Epithelial cell of prostate (primary cell): ENCODE measurements at regions not wholly inside any gene's neighbourhood (a gene's known extent, or its start where the extent isn't known, plus 50 kb on each side); places are given as distances from the start of the nearest gene placed in this dataset.
A peak's percentile ranks its signal among the peaks of the same experiment; 100 is the strongest.

Experiments
- DNase-seq: peaks from one replicate; pipeline ENCODE4 v3.0.0-alpha.2; 2011; ENCODE audit warnings: low read depth, low spot score
- H3K27ac ChIP-seq: fragments of 450-650 bp; 2 replicates; pipeline ENCODE4 v1.5.1; 2017; ENCODE audit warnings: mild to moderate bottlenecking

DNA sequence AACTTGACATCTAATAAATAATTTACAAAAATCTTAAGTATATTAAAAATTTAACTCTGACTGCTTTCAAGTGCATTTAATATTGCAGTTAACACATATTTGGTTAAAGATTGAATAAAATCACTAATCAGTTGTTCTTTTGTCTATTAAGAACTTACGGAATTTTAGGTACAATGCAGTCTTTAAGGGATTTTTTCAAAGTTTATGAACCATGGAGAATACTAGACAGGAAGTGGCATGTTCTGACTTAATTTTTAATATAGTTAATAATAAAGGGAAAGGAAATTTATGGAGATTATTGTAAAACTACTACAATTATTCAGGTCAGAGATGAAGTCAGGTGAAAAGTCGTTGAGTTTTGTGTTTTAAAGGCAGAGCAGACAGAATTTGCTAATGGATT is 240.9 kb downstream of the CALCRL start:
- DNase-seq: no peak
- H3K27ac ChIP-seq: no peak overlapping the region

DNA sequence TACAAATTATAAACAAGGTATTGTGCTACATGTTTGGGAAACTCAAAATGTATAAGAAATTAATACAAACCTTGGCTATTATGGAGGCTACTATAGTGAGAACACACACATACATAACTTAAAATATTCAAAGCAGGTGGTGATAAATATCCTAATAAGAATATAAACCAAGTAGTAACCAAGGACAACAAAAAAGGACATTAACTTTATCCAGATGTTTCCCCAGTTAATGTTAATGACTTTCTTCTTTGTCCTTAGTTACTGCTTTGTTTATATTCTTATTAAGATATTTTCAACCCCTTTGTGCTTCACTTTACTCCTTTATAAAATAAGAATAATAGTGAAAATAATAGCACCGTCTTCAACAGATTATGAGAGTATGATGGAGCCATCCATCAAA is 241.6 kb downstream of the CALCRL start:
- no peak overlapping the region for H3K27ac ChIP-seq
- DNase-seq: no peak

GRCh38 chr2:187206071-187206470 is 242.0 kb downstream of the CALCRL start:
- no peak overlapping the region for H3K27ac ChIP-seq
- peak; percentile 3 for DNase-seq

- DNase-seq: no peak
- no peak overlapping the region for H3K27ac ChIP-seq
Measured at GRCh38 chr2:187198136-187198535, 249.9 kb downstream of the CALCRL start.

GRCh38 chr2:187194049-187194448 is 254.0 kb downstream of the CALCRL start:
- H3K27ac ChIP-seq: no peak overlapping the region

GRCh38 chr2:187188783-187189631 is 259.0 kb downstream of the CALCRL start:
- H3K27ac ChIP-seq: no peak overlapping the region
- no peak for DNase-seq

More at GRCh38 chr2:187194049-187194448, 254.0 kb downstream of the CALCRL start:
- DNase-seq: no peak

DNA sequence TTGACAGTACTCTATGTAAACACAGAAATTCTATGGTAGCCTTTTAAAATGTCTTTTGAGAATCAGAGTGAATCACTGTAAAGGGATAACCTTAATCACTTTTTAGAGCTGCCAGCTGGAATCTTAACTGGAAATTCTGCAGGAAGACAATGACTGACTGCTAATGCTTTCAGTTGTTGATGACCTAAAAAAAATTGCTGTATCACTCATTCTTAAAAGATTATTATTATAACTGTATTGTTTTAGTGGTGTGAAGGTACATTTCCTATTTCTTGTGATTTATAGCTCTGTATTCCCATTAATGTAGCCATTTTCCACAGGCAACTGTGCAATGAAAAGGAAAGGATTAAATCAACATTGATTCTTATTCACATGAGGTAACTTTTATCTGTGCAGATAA is 260.5 kb downstream of the CALCRL start:
- no peak for DNase-seq
- H3K27ac ChIP-seq: no peak overlapping the region

DNA sequence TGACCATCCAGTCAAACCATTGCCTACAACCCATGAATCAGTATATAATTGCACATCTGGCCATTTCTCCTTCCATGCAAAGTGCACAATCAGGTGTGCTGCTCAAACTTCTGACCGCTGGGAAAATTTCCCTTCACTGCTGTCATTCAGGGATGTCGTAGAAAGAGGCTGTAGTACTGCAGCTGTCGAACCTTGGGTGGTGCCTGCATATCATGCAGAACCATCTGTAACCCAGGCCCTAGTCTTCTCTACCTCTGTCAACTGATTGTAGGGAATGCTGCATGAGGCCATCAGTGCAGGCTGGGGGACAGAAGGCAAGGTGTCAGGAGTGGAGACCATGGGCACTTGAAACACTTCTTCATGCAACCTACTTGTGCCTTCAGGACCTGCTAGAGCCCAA is 267.5 kb downstream of the CALCRL start:
- no peak for DNase-seq
- no peak overlapping the region for H3K27ac ChIP-seq

GRCh38 chr2:187178876-187179275 is 269.2 kb downstream of the CALCRL start:
- peak overlapping the region; percentile 17 for H3K27ac ChIP-seq
- DNase-seq: peak; percentile 43

DNA sequence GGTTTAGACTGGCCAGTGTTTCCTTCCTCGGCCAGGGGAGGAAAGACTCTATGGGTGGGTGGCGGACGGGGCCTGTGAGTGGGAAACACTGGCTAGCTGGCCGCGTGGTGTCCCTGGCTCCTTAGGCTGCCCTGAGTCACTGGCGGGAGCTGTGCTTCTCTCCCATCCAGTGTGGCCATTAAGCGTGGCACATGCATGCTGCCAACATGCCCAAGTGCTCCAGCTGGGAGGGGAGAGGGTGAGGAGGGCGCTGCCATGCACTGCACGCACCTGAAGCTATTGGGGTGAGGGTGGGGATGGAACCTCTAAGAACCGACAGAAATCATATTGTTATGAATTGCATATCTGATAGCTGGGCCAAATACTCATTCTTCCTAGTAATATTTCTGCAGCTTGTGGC is 270.8 kb downstream of the CALCRL start:
- no peak overlapping the region for H3K27ac ChIP-seq
- DNase-seq: no peak

GRCh38 chr2:187174582-187174981 is 273.5 kb downstream of the CALCRL start:
- DNase-seq: no peak
- H3K27ac ChIP-seq: no peak overlapping the region

DNA sequence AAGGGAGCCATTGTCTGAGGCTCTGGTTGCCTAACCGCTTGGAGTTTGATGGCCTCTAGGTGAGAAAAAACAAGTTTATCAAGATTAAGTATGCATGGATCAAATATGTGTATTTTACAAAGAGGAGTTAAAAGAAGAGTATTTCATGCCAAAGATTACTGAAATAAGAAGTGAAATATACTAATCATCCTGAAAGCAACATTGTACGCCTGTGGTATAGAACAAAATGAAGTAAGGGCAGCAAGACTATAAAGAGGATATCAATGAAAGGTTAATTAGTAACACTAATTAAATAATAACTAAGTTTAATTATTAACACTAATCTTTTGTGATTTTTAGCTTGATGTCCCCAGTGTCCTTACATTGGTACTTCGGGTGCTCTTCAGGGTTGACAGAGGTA is 276.7 kb downstream of the CALCRL start:
- no peak overlapping the region for H3K27ac ChIP-seq
- DNase-seq: no peak

DNA sequence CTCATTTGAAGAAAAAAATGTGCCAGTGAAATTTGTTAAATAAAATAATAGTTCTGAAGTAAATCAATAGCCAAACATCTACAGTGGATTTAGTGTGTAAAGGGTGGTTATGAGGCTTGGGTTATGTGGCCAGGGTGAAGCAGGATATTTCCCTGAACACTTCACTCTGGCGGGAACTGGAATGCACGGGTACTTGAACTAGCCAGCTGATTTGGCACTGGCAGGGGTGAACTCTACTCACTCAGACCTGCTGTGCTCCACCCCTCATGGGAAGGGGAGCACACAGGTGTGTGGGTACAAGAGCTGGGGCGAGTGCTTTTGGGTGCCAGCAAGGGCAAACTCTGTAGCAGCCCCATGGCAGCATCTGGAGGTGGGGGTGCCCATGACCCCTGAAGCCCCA is 278.2 kb downstream of the CALCRL start:
- no peak for DNase-seq
- no peak overlapping the region for H3K27ac ChIP-seq

GRCh38 chr2:187168720-187169713 is 279.0 kb downstream of the CALCRL start:
- no peak for DNase-seq
- no peak overlapping the region for H3K27ac ChIP-seq

DNA sequence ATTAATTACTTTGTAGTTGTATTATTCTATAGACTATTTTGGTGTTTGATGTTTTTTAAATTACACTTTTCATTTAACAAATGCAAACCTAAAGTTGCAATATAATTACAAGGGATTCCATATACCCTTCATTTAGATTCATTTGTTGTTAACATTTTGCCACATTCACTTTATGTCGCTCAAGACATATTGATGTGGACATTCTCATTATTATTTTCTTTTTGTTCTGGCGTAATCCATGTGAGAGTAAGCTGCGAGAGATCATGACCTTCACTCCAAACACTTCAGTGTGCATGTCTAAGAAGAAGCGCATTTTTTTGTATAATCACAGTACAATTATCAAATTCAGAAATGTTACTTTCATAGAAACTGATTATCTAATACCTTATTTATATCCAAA is 280.6 kb downstream of the CALCRL start:
- no peak for DNase-seq
- no peak overlapping the region for H3K27ac ChIP-seq

DNA sequence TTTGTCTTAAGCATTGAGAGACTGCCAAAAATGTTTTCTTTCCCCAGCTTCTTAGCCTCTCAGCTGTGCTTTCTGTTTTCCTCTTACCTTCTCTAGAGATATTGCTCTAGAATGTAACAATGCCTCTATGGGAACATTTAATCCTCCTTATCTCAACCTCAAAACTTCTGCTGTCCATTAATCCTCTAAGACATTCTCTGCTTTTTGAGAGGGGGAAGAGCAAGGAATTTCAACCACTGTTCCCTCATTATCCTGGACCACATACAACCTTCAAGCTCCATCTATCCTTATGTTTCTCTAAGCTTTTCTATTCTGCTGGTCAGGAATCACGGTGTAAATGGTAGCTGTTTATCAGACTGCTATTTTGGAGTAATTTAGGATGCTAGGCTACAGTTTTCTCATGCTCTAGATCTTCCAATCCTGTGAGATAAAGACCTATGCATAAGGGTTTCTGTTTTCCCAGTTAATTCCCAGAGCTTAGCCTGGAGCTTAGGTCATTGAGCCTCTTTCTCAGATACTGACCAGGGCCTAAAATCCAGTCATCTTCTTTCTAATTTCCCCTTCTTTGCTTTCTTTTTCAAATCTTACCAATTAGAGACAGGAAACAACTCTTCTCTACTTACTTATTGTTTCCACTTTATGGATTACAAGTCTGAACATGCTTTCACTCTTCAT is 282.0 kb downstream of the CALCRL start:
- no peak for DNase-seq

GRCh38 chr2:187158452-187158851 is 289.6 kb downstream of the CALCRL start:
- H3K27ac ChIP-seq: no peak overlapping the region
- DNase-seq: no peak

More for the DNA sequence above, 282.0 kb downstream of the CALCRL start:
- H3K27ac ChIP-seq: no peak overlapping the region

- DNase-seq: no peak
- H3K27ac ChIP-seq: no peak overlapping the region
Measured at GRCh38 chr2:187157046-187157445, 291.0 kb downstream of the CALCRL start.

DNA sequence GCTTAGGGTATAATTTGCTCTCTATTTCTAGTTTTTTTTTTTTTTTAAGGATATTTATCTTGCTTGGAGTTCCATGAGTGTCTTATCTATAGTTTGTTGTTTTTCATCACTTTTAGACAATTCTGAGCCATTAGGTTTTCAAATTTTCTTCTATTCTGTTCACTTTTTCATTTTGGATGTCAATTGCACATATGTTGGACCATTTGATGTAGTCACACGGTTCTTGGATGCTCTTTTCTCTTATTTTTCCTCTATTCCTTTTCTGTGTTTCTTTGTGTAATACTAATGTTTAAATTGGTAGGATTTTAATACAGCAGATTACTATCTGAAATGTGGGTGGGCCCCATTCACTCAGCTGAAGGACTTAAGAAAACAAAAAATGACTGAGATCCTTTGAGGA is 292.6 kb downstream of the CALCRL start:
- no peak overlapping the region for H3K27ac ChIP-seq
- DNase-seq: no peak

DNA sequence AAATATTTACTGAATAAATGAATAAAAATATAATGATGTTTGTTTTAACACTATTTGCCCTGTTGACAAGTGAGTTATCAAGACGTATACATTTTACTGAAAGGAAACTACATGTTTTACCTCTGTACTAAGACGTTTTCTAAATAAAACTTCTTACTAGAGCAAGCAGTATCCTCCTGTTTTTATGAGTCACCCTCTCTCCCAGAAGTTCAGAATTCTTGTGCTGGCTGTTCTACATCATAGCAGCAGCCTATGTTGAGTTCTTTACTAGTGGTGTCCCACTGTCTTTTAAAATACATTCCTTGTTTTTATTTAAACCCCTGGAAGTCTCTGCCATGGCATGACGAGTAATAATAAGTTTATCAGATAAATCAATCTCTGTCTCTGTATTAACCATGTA is 297.4 kb downstream of the CALCRL start:
- no peak for DNase-seq

More for the DNA sequence above, 297.4 kb downstream of the CALCRL start:
- H3K27ac ChIP-seq: no peak overlapping the region
